Fibroblast of villous mesenchyme (primary cell): ENCODE measurements at regions not wholly inside any gene's neighbourhood (a gene's known extent, or its start where the extent isn't known, plus 50 kb on each side); places are given as distances from the start of the nearest gene placed in this dataset.

ENCODE experiments used
- DNase-seq: peaks from one replicate; pipeline ENCODE4 v3.0.0-alpha.2; 2010; ENCODE audit warnings: low read depth
- H3K4me3 ChIP-seq: 2 replicates; pipeline ENCODE4 v1.5.1; 2011; ENCODE audit warnings: low read depth, mild to moderate bottlenecking, low read length
- CTCF ChIP-seq: IDR thresholded peaks from 2 replicates; pipeline ENCODE4 v1.5.1; 2012; ENCODE audit warnings: low read depth, mild to moderate bottlenecking, low read length; ENCODE audit not compliant: insufficient read depth

DNA sequence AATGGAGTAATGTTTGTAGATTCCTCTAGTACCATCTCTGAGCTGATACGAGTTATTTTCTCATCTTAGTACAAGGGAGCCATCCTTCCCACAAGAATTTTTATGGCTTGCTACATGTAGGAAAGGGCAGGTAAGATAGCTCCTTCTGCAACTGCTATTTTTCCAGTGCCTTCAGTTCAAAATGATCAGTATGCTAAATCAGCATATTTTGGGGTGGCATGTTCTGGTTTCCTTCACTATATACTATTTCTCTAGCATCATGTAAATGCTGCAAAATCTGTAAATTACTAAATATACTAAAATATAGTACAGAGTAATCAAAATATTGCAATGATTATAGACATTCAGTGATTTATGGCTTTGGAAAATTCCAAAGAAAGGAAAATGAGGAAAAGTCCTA lies 1230.0 kb upstream of the CHAC2 start:
- no peak for DNase-seq
- H3K4me3 ChIP-seq = no peak overlapping the region
- TF ChIP-seq CTCF = no peak

DNA sequence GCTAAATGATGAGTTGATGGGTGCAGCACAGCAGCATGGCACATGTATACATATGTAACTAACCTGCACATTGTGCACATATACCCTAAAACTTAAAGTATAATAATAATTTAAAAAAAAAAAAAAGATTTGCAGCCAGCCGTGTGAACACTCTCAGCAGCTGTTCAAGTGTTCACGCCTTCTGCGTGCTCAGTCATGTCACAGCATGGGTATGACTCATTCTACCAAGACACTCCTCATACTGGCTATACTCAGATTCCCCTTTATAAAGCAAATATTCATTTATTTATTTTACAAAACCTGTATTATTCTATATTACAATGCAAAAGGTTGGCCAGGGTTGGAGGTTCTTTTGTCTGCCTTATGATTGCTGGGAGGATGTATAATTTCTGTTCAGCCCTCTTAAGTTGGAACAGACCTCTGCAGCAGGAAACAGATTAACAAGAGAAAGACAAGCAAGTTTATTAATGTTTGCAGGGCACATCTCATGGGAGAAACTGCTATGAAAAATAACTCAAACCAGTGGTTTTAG lies 1230.6 kb upstream of the CHAC2 start:
- TF ChIP-seq CTCF = no peak
- no peak overlapping the region for H3K4me3 ChIP-seq
- no peak for DNase-seq

DNA sequence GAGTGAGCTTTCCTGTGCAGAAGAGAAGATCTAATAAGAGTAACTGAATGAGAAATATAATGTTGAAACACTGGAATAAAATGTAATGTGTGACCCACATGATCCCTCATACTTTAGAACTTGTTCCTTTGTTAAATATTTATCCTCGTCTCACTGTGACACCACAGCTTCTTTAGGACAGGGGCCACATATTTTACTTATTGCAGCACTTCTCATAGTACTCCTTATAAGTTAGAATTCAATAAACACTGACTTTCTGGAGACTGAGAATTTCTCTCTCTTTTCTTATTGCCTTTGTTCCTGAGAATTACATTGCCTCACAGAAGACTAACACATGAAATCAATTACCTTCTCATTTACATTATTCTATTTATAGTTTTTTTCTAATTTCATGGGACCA lies 1234.6 kb upstream of the CHAC2 start:
- H3K4me3 ChIP-seq = no peak overlapping the region
- TF ChIP-seq CTCF = no peak
- no peak for DNase-seq

GRCh38 chr2:52526735-52527134 lies 1240.9 kb upstream of the CHAC2 start:
- H3K4me3 ChIP-seq = no peak overlapping the region
- DNase-seq = no peak
- no peak for TF ChIP-seq CTCF

DNA sequence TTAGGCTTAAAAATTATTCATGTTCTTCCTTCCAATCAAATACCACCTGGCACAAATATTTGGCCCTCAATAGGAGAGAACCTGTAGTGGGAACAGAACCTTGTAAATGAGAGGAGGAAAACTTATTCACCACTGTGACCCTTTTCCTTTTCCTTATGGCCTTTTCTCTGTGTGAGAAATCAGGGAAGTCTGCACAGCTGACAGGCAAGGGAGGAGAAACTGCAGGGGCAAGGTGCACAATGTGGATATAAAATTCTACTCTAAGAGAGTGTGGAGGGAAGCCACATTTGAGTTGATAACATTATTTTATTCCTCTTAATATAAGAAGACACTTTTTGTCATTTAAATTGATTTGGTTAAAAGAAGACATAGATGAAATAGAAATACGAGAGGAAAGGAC lies 1247.0 kb upstream of the CHAC2 start:
- no peak for DNase-seq

DNA sequence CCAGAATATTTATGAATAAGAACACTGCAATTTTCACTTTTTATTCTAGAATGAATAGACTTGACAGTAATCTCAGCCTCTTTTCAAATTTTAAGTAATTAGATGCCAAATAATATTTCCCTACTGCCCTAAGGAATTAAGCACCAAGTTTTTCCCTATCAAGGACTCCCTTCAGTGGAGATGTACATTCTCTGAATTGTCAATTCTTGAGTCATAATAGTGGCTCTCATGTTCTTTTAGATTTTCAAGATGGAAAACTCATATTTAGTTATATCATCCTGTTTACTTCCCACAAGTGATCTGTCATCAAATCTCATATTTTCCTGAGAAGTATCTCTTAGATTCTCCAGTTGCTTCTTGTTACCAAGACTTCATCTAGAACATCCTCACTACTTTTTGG lies 1248.9 kb upstream of the CHAC2 start:
- DNase-seq = no peak
- no peak for TF ChIP-seq CTCF
- no peak overlapping the region for H3K4me3 ChIP-seq

More for the DNA sequence above, 1247.0 kb upstream of the CHAC2 start:
- TF ChIP-seq CTCF = no peak
- H3K4me3 ChIP-seq = no peak overlapping the region

DNA sequence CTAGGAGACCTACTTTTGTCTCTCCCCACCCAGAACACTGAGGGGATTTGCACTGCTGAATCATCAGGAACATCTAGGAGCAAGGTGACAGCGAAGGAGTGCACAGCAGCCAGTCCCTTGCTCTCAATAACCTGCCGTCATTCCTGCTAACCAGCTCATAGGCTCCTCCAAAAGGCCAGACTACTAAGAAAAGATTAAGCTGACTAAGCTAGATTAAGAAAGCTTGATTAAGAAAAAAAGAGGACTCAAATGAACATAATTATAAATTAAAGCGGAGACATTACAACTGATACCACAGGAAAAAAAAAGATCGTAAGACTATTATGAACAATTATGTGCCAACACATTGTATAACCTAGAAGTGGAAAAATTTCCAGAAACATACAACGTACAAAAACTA lies 1254.8 kb upstream of the CHAC2 start:
- no peak for DNase-seq
- TF ChIP-seq CTCF = no peak
- H3K4me3 ChIP-seq = no peak overlapping the region
